IMR-90 (cell line): ENCODE measurements at regions not wholly inside any gene's neighbourhood (a gene's known extent, or its start where the extent isn't known, plus 50 kb on each side); places are given as distances from the start of the nearest gene placed in this dataset.

Source experiments
- POLR2A ChIP-seq: IDR thresholded peaks from 2 replicates; pipeline ENCODE4 v1.6.1; 2012; ENCODE audit warnings: mild to moderate bottlenecking, low read depth, low read length
- RCOR1 ChIP-seq: IDR thresholded peaks from 2 replicates; pipeline ENCODE4 v1.6.1; 2012; ENCODE audit warnings: mild to moderate bottlenecking, low read length, improper control_type of control experiment; ENCODE audit not compliant: insufficient replicate concordance
- TF ChIP-seq, protein P1 (sequence below): conservative IDR thresholded peaks from 2 replicates; pipeline ENCODE4 v1.5.1; 2012; ENCODE audit warnings: mild to moderate bottlenecking, low read depth, low read length, improper control_type of control experiment

DNA sequence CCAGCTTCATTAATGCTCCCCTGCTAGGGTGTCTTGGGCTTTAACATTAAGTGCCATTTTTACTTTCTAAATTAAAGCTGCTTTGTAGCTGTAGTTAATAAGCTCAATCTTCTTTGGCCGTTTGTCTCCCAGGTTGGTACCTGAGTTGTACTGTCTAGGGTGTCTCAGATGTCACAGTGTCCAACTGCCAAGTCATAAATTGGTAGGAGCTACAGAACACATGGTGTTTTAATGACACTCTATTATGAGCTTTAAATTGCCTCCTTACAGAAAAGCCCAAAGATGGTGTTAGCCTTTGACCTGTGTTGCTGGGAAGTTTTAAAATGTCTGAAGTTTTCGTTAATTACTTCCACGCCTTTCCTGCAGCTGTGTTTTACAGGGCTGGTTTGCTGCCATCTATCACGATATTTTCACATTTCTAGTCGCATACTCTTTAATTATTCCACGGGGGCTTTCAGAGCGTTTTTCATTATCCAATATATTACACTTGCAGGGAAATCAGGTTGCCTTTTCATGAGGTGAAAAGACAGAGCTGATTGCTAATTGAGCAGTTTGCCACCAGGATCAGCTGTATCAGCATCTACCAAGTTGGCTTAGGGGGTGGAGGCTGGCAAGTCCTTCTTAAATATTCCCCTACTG, 247.8 kb upstream of the PLPP4 start:
- TF ChIP-seq, protein P1, sequence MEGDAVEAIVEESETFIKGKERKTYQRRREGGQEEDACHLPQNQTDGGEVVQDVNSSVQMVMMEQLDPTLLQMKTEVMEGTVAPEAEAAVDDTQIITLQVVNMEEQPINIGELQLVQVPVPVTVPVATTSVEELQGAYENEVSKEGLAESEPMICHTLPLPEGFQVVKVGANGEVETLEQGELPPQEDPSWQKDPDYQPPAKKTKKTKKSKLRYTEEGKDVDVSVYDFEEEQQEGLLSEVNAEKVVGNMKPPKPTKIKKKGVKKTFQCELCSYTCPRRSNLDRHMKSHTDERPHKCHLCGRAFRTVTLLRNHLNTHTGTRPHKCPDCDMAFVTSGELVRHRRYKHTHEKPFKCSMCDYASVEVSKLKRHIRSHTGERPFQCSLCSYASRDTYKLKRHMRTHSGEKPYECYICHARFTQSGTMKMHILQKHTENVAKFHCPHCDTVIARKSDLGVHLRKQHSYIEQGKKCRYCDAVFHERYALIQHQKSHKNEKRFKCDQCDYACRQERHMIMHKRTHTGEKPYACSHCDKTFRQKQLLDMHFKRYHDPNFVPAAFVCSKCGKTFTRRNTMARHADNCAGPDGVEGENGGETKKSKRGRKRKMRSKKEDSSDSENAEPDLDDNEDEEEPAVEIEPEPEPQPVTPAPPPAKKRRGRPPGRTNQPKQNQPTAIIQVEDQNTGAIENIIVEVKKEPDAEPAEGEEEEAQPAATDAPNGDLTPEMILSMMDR, result no peak
- TF ChIP-seq RCOR1 (no peak), POLR2A (no peak)
